Tibial nerve (tissue), 3 donors: ENCODE measurements at regions not wholly inside any gene's neighbourhood (a gene's known extent, or its start where the extent isn't known, plus 50 kb on each side); places are given as distances from the start of the nearest gene placed in this dataset.

ENCODE experiments used
- CTCF ChIP-seq, 5 experiments: fragments of 200-600 bp in 3 of 5; fragments of 450-650 bp in 2 of 5; sonication (generic) in 3 of 5; IDR thresholded peaks; one replicate each; pipeline ENCODE4 v1.5.1; 2016 to 2019; ENCODE audit warnings: antibody characterized with exemption in 5 of 5, mild to moderate bottlenecking in 3 of 5, moderate library complexity in 2 of 5
- POLR2A ChIP-seq, 2 donors: fragments of 450-650 bp; IDR thresholded peaks; one replicate each; pipeline ENCODE4 v1.6.1; 2017; ENCODE audit warnings: antibody characterized with exemption in 2 of 2, mild to moderate bottlenecking in 2 of 2, moderate library complexity in 2 of 2

- TF ChIP-seq CTCF (IDR thresholded peaks at IDR 0.05) (no peak), POLR2A (IDR thresholded peaks at IDR 0.05) (no peak)
Observed at GRCh38 chr1:57897581-57897980, 473.7 kb upstream of the DAB1 start.
